GM18517 (cell line): ENCODE measurements at regions not wholly inside any gene's neighbourhood (a gene's known extent, or its start where the extent isn't known, plus 50 kb on each side); places are given as distances from the start of the nearest gene placed in this dataset.
"Not testable (repeated sequence)": the region's sequence is repeated elsewhere in the genome, so short reads cannot be mapped to it uniquely, and the experiment has no call there.

Experiments
- ATAC-seq: cut with Tn5 transposase; IDR thresholded peaks from one replicate; pipeline ENCODE4 v1.9.1; 2021; ENCODE audit warnings: mild to moderate bottlenecking, moderate library complexity; ENCODE audit not compliant: unreplicated experiment

- ATAC-seq = no peak
Measured at GRCh38 chr1:233788687-233789086, 115.8 kb upstream of the SLC35F3 start.

GRCh38 chr1:233790121-233790520 is 114.4 kb upstream of the SLC35F3 start:
- ATAC-seq = no peak

- ATAC-seq = peak; percentile 77
Measured at GRCh38 chr1:233790662-233791371, 113.7 kb upstream of the SLC35F3 start.

GRCh38 chr1:233791372-233791703 is 113.1 kb upstream of the SLC35F3 start:
- no peak for ATAC-seq

- no peak for ATAC-seq
Measured at GRCh38 chr1:233791721-233792120, 112.8 kb upstream of the SLC35F3 start.

GRCh38 chr1:233794863-233795262 is 109.6 kb upstream of the SLC35F3 start:
- ATAC-seq = no peak

- ATAC-seq = no peak
Measured at GRCh38 chr1:233796146-233796783, 108.2 kb upstream of the SLC35F3 start.

GRCh38 chr1:233802611-233803010 is 101.9 kb upstream of the SLC35F3 start:
- no peak for ATAC-seq

- ATAC-seq = no peak
Measured at GRCh38 chr1:233805786-233806185, 98.7 kb upstream of the SLC35F3 start.

- ATAC-seq = no peak
Measured at GRCh38 chr1:233815357-233815756, 89.1 kb upstream of the SLC35F3 start.

- no peak for ATAC-seq
Measured at GRCh38 chr1:233815865-233816264, 88.6 kb upstream of the SLC35F3 start.

GRCh38 chr1:233816348-233816747 is 88.1 kb upstream of the SLC35F3 start:
- no peak for ATAC-seq

- ATAC-seq = no peak
Measured at GRCh38 chr1:233819042-233819441, 85.4 kb upstream of the SLC35F3 start.

GRCh38 chr1:233824179-233824578 is 80.3 kb upstream of the SLC35F3 start:
- not testable (repeated sequence) for ATAC-seq

GRCh38 chr1:233827937-233828336 is 76.5 kb upstream of the SLC35F3 start:
- not testable (repeated sequence) for ATAC-seq

- ATAC-seq = no peak
Measured at GRCh38 chr1:233828480-233828879, 76.0 kb upstream of the SLC35F3 start.

- ATAC-seq = no peak
Measured at GRCh38 chr1:233834609-233835008, 69.9 kb upstream of the SLC35F3 start.

GRCh38 chr1:233838207-233838606 is 66.3 kb upstream of the SLC35F3 start:
- not testable (repeated sequence) for ATAC-seq

- ATAC-seq = no peak
Measured at GRCh38 chr1:233843525-233844204, 60.8 kb upstream of the SLC35F3 start.

GRCh38 chr1:233844275-233844674 is 60.2 kb upstream of the SLC35F3 start:
- no peak for ATAC-seq

- no peak for ATAC-seq
Measured at GRCh38 chr1:233844692-233845091, 59.8 kb upstream of the SLC35F3 start.
